ENCODE measurements at regions not wholly inside any gene's neighbourhood (a gene's known extent, or its start where the extent isn't known, plus 50 kb on each side); places are given as distances from the start of the nearest gene placed in this dataset.
"Not testable (repeated sequence)": the region's sequence is repeated elsewhere in the genome, so short reads cannot be mapped to it uniquely, and the experiment has no call there.

- WGBS, 2 donors = 71 to 77% methylated on average over 9 of the region's 9 CpGs
Observed at GRCh38 chr2:238717084-238717483, 130.8 kb upstream of the TWIST2 start.

GRCh38 chr2:238719641-238720040, 128.2 kb upstream of the TWIST2 start:
- no peak for TF ChIP-seq CTCF (IDR thresholded peaks at IDR 0.05)
- peaks cover 0 to 3% (median 0%) of the 10 kb centered on the region in 4 donors for H3K27me3 ChIP-seq
- ATAC-seq (no peak), DNase-seq (no peak), FAIRE-seq (no peak)
- H3K36me3 ChIP-seq = no peaks in the 10 kb centered on the region
- 78 to 88% methylated on average over 10 of the region's 10 CpGs for WGBS, 2 donors
- no peaks in the 10 kb centered on the region for H3K9me3 ChIP-seq
- no peak overlapping the region for H3K4me3 ChIP-seq
- no peak overlapping the region for H3K27ac ChIP-seq
- no peaks in the 10 kb centered on the region for H3K4me1 ChIP-seq
- intact Hi-C loops (cut with DNase I) = no loop called here

More at GRCh38 chr2:238717084-238717483, 130.8 kb upstream of the TWIST2 start:
- no peak overlapping the region for H3K4me3 ChIP-seq
- intact Hi-C loops (cut with DNase I) = no loop called here
- no peak for TF ChIP-seq CTCF (IDR thresholded peaks at IDR 0.05)
- no peaks in the 10 kb centered on the region for H3K4me1 ChIP-seq
- no peak for ATAC-seq
- no peaks in the 10 kb centered on the region for H3K9me3 ChIP-seq
- DNase-seq = no peak
- no peak overlapping the region for H3K27ac ChIP-seq
- FAIRE-seq = no peak
- no peaks in the 10 kb centered on the region for H3K36me3 ChIP-seq
- peaks cover 0 to 3% (median 0%) of the 10 kb centered on the region in 4 donors for H3K27me3 ChIP-seq

- Histone ChIP-seq H3K27me3 (peaks cover 0 to 3% (median 0%) of the 10 kb centered on the region in 4 donors), H3K27ac (no peak overlapping the region), H3K36me3 (no peaks in the 10 kb centered on the region), H3K9me3 (no peaks in the 10 kb centered on the region), H3K4me1 (no peaks in the 10 kb centered on the region), H3K4me3 (no peak overlapping the region)
- ATAC-seq (peak in 3 of 4 donors; percentile 63 to 80 (median 78)), FAIRE-seq (no peak), DNase-seq (peak in 2 of 6 donors; percentile 39 to 79)
- 19% methylated on average over 15 of the region's 15 CpGs for WGBS, 2 donors
- intact Hi-C loops (cut with DNase I) = no loop called here
- peak; percentile 17 to 57 (median 53) for TF ChIP-seq CTCF (IDR thresholded peaks at IDR 0.05)
Observed at GRCh38 chr2:238720232-238720672, 127.6 kb upstream of the TWIST2 start.

DNA sequence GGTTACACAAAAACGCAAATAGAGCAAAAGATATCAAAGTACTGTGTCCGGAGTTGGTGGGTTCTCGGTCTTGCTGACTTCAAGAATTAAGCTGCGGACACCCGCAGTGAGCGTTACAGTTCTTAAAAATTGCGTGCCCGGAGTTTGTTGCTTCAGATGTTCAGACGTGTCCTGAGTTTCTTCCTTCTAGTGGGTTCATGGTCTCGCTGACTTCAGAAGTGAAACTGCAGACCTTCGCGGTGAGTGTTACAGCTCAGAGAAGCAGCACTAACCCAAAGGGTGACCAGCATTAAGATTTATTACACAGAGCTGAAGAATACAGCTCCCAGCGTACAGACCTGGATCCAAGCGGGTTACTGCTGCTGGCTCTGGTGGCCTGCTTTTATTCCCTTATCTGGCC, 125.7 kb upstream of the TWIST2 start:
- H3K27ac ChIP-seq = no peak overlapping the region
- H3K4me3 ChIP-seq = no peak overlapping the region
- TF ChIP-seq CTCF (IDR thresholded peaks at IDR 0.05) = no peak
- FAIRE-seq = no peak
- 81 to 89% methylated on average over 14 of the region's 14 CpGs for WGBS, 2 donors
- H3K4me1 ChIP-seq = no peaks in the 10 kb centered on the region
- no peaks in the 10 kb centered on the region for H3K9me3 ChIP-seq
- H3K36me3 ChIP-seq = no peaks in the 10 kb centered on the region
- peaks cover 0 to 3% (median 0%) of the 10 kb centered on the region in 4 donors for H3K27me3 ChIP-seq
- DNase-seq = no peak
- no peak for ATAC-seq
- intact Hi-C loops (cut with DNase I) = no loop called here

- 79 to 84% methylated on average over 33 of the region's 33 CpGs for WGBS, 2 donors
- intact Hi-C loops (cut with DNase I) = no loop called here
- no peak overlapping the region for H3K4me3 ChIP-seq
- TF ChIP-seq CTCF (IDR thresholded peaks at IDR 0.05) = no peak
- FAIRE-seq (no peak), DNase-seq (no peak), ATAC-seq (no peak)
- H3K9me3 ChIP-seq = no peaks in the 10 kb centered on the region
- H3K36me3 ChIP-seq = no peaks in the 10 kb centered on the region
- no peaks in the 10 kb centered on the region for H3K4me1 ChIP-seq
- no peak overlapping the region for H3K27ac ChIP-seq
- peaks cover 0 to 3% (median 0%) of the 10 kb centered on the region in 4 donors for H3K27me3 ChIP-seq
Observed at GRCh38 chr2:238722883-238723282, 125.0 kb upstream of the TWIST2 start.

GRCh38 chr2:238723740-238724320, 124.1 kb upstream of the TWIST2 start:
- H3K36me3 ChIP-seq; ATAC-seq; H3K4me3 ChIP-seq; FAIRE-seq; DNase-seq; H3K4me1 ChIP-seq; H3K27me3 ChIP-seq; H3K27ac ChIP-seq; H3K9me3 ChIP-seq; intact Hi-C loops (cut with DNase I): not testable (repeated sequence)
- 45 to 59% methylated on average over 8 of the region's 8 CpGs for WGBS, 2 donors

All from pancreas (tissue), 10 donors.